Activated CD8-positive, alpha-beta memory T cell treated with anti-CD3 and anti-CD28 coated beads for 48 hours (primary cell): ENCODE measurements at regions not wholly inside any gene's neighbourhood (a gene's known extent, or its start where the extent isn't known, plus 50 kb on each side); places are given as distances from the start of the nearest gene placed in this dataset.

ENCODE experiments used
- DNase-seq, 3 experiments: peaks; one replicate each; pipeline ENCODE4 v3.0.0-alpha.2; 2020; ENCODE audit warnings: low read depth in 2 of 3, low spot score in 2 of 3

DNA sequence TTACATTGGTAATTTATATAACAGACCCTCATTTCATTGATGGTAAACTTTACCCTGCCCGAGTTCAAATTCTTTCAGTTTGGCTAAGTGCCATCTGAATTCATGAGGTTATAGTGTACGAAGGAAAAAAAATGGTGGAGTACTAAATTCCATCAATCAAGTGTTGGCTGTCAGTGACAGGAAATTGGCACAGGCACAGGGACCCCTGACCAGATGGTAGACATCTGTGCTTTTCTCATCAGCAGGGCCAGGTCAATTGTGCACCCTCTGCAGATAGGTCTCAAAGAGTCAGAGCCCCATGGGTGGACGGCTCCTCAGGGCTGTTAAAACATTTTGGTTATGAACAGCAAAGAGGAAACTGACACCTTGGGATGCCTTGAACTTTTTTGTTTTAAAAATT is 439.2 kb downstream of the SETBP1 start:
- no peak for DNase-seq

DNA sequence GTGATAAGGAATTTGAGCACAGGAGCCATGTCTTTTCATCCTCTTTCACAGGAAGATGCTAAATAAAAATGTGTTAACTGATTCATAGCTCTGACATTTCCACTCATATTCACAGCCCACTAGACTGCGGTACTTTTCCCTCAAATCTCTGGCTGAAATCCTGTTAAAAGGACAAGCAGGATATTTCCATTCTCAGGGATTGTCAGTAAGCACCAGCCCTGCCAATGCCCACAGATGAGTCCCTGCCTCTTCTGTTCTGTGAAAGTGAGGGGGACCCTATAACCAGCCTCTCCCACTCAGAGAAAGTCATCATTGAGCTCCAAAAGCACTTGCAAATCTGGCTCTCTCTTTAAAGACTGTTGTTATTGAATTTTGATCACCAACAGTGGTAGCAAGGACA is 440.5 kb downstream of the SETBP1 start:
- no peak for DNase-seq

DNA sequence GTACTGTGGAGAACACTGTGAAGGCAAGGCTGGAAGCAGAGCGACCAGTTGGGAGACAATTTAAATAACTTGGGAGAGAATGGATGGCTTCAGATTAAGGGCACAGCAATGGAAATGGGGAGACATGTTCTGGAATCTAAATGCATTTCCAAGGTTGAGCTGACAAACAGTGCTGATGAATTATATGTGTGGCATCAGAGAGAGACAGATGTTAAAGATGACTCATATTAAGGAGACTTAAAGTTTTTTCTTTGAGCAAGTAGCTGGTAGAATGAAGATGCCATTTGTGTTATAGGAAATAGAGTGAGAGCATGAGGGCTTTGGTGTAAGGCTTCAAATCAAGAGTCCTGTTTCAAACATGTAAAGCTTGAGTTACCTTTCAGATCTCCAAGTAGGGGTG is 441.8 kb downstream of the SETBP1 start:
- no peak for DNase-seq

DNA sequence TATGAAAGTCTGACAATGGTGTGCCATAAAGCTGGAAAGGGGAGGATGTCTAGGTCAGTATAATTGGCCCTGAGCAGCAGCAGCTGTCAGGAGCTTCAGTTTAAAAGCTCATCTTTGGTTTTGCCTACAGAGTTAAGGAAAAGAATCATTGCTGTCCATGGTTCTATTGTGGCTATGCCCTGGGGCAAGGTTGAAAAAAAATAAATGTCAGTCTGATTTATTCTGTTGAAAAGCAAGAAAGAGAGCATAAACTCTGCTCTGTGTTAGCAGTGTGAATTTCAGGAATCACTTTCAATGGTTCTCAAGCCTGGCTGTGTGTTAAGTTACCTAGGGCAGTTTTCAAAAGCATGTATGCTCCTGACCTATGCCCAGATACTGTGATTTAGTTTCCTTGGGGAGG is 446.7 kb downstream of the SETBP1 start:
- no peak for DNase-seq

DNA sequence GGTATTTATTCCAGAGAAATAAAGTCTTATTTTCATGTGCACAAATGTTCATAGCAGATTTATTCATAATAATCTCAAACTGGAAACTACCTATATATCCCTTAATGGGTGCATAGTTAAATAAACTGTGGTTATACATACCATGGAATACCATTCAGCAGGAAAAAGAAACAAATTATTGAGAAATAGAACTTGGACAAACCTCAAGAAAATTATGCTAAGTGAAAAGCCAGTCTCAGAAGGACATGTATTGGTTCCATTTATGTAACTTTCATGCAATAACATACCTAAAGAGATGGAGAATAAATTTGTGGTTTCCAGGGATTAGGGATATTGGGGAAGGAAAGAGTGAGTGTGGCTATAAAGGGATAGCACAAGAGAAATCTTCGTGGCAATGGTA is 452.6 kb downstream of the SETBP1 start:
- DNase-seq, result no peak

DNA sequence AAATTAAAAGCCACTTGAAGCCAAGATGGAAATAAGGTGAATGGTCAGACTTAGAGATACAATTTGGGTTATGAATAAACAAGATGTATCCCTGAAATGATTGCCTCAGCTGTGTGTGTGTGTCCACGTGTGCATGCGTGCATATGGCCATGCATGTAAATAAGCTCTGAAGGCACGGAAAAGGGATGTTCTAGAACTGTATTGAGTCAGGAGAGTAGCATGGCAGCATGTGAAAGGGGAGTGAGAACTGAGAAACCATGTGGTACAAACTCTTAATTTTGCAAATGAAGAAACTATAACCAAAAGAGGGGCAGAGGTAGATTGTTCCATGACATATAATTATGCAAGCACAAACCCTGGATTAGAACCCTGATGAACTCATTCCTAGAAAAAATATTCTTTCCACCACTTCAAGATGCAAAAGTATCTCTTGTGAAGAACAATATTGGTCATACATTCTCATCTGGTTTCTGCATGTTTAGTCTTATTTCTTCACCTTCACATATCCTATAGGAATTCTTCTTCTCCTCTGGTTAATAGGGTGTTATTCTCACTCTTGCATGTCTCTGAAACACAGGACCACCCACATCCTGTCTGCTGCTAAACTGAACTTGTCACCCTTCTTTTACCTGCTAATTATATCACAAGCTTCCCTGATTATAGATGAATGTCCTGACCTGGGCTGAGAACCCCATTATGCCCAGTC is 455.8 kb downstream of the SETBP1 start:
- no peak for DNase-seq

DNA sequence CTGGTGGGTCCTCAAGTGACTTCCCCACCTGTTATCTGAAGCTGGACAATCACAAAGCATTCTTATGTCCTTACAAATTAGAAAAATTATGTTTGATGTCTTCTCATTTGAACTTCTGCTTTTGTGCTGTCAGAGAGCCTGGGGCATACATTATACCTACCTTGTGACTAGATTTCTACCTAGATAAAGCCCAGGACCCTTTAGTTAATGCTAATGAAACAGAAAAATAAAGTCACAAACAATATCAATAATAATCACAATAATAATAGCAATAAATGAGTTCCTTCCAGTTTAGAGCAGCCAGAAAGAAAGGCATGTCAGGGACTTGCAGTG is 456.4 kb downstream of the SETBP1 start:
- DNase-seq, result no peak

DNA sequence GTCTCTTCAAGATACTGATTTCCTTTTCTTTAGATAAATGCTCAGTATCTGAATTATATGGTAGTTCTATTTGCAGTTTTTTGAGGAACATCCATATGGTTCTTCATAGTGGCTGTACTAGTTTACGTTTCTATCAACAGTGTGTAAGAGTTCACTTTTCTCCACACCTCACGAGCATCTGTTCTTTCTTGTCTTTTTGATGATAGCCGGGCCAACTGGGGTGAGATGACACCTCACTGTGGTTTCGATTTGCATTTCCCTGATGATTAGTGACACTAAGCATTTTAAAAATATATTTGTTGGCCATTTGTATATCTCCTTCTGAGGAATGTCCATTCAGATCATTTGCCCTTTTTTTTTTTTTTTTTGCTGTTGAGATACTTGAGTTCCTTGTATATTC is 458.8 kb downstream of the SETBP1 start:
- DNase-seq, result no peak

DNA sequence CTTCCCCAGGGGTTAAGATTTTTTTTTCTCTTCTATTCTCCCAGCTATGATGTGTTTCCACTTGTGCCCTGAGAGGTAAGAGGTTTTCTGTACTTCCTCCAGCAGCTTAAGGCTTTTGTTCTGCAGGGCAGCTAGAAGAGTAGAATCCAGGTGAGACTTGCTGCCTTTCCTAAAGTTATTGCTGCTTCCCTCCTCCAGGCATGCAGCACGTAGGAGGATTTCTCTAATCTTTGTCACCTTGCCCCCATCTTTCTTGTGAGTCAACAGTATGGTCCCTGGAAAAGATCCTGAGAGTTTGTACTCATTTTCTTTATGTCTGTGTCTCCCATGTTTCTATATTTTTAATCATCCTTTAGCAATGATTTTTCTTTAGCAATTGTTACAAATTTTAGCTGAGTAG is 462.2 kb downstream of the SETBP1 start:
- DNase-seq, result no peak

DNA sequence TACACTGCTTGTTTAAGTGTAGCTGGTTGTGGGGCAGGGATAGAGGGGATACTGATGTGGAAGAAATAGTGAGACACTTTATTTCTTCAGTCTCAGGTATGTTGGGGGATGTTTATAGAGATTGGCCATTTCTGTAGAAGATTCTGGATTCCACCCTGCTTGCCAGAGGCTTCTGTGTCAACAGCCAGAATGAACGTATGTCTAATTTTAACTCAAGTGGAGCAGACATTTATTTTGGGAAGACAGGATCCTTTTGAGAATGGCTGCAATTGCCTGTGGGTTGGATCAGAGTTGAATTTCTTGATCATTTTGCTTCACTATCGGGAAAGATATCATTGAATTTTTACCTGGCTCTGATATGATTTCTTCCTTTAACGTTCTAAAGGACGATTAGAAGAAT is 465.6 kb upstream of the SLC14A2 start:
- no peak for DNase-seq

DNA sequence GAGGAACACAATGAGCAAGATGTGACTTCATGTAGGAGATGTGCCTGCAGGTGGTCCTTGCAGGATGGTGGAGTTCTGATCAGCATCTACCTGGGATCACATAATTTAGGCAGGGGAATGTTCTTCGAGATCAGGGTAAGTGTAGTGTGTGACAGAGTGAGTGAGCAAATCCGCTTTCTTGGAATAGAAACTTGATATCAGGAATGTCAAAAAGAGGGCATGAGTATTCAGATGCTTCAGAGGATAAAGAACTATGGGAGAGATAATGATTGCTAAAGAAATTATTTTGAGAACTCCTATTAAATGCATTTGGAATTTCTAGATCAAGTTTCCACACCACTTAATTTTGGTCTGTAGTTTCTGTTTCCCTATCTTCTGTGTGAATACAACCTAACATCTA is 463.6 kb upstream of the SLC14A2 start:
- DNase-seq, result no peak

DNA sequence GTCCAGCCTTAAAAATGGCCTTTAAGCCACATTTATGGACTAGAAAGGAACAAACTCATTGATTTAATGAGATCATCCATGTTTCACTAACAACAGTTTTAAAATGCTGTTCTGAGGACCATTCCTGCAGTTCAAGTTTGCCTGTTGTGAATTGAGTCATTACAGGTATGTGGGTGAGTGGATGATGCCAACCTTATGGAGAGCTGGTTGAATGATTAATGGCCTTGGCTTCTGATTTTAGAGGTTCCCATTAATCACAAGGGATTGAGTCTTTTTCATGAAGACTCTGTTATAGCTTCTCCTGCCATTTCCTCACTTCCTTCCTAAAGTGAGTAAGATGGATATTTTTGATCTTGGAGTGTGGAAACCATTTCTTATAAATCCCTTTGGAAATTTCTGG is 459.8 kb upstream of the SLC14A2 start:
- no peak for DNase-seq

DNA sequence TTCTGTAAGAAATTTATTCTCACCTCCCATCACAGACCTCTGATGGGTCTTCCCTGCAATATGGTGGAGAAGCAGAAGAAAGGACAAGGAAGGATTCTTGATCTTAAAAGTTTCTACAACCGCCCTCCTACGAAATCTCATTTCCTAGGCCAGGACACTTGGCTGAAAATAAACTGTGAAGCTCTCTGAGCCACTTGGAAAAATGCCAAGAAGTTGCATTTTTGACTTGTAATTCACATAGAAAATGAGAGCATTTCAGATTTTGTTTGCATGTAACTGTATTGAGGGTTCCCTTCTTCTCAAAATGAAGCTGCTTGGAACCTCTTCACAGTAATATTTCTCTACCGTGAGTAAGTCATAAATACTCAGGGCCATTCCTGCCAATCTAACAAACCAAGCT is 458.3 kb upstream of the SLC14A2 start:
- no peak for DNase-seq

DNA sequence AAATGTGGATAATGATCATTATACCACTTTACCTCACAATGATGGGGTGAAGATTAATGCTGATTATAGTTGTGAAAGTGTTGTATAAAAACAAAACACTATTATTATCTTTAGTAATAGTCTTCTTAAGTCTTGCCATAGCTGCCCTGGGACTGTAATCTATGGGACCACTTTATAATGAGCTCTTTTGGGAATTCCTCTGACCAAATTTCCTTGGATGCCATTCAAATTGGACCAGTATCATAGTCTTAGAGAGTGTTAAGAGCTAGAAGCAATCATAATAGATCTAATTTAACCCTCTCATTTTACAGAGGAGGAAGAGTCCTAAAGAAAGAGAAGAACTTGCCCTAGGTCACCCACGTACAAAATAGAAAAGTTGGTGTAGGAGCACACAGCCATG is 457.7 kb upstream of the SLC14A2 start:
- no peak for DNase-seq

DNA sequence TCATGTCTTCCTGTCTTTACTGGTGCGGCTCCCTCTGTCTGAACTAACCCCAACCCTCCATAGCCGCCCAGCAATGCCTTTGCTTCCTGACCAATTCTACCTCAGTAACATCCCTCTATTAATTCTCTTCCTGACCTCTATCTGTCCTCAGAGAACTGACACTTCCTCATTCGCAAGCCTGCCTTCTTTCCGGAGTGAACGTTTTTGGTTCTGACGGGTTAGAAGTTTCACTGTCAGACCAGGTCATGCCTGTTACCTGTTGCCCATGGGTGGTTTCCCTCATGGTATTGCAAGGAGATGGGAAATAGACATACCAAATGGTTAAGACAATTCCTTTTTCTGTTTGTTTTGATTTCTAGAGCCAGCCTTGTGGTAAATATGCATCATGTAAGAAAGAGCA is 453.4 kb upstream of the SLC14A2 start:
- no peak for DNase-seq

DNA sequence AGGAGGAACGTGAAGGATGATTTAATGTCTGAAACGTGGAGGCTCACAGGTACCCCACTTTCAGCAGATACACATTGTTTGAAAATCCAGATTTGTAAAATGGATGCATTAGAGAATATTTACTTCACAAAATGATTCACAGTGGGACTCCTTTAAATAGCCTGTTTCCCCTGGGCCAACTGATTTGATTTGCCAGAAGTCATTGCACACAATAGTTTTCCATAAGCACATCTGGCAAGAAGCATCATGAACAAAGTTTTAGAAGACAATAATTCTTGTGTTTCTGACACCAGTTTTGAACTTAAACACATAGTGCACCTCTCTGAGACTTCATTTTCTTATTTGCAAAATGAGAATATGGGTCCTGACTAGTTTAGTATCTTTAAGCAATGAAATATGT is 451.4 kb upstream of the SLC14A2 start:
- DNase-seq, result no peak

DNA sequence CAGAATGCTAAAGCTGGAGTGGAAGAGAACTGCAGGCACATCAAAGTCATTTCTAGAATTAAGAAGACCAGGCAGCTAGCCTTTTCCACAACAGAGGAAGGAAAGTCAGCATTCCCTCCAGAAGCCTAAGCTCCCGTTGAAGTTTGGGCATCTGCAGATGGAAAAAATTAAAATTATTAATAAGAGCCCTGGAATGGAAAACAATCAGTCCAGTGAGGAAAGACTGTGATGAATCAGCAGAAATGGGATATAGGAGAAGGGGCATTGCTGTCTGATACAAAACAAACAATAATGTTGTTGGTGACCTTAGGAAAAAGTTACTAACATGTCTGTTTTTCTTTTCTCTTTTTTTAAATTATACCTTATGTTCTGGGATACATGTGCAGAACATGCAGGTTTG is 450.7 kb upstream of the SLC14A2 start:
- DNase-seq, result no peak

DNA sequence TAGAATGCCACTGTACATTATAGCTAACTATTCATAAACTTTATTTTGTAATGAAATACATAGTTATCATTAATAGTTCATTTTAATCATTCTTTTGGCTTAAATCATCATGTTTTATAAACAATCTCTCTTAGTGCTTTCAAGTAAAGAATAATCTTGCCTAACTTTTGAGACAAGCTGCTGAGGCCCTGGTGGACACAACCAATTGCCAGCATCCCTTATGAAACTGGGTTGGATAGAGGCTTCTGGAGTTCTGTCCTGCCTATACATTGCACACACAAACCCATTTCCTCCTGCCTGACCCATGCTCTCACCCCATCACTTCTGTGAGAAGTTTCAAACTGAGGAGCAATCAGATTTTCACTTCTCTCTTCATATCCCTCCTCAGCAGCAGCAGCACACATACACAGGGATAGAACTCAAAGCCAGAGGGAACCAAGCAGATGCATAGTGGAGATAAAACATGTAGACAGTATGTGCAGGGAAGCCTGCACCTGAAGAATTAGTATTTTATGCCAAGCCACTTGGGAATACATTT is 450.0 kb upstream of the SLC14A2 start:
- DNase-seq, result no peak

DNA sequence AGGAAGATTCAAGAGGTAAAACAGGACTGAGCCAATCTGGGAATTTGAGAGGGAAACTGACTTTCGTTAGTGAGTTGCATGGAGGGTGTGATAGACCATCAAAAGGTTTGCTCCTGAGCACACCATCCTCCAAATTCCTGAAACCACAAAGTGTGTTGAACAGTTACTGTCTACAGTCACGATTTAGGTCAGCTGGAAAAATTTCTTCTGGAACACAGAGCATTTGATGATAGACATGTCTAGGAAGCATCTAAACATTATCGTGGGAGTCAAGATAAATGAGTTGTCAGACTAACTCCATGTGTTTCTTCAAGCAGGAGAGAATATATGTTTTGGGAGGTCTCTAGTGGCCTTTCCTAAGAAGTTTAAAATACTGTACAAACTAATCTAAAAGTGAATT is 449.4 kb upstream of the SLC14A2 start:
- DNase-seq, result no peak

DNA sequence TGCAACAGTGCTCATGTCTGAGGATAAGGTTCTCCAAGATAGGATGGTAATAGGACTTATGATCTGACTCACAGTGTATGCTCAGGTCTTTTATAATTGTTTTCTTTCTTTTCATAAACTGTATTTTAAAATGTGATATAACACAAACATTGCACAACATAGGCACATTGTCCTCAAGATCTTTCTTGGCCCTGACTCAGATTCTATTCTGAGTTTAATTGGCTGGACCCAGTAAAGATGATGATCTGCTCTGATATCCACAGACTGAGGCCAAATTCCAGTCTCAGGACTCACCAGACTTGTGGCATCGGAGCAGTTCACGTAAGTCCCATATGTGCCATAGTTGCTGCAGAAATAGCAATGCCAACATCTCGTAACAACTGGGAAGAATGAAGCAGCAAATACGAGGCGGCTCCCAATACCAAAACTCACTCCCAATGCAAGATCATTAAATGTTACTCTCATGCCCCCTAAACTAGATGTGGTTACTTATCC is 448.9 kb upstream of the SLC14A2 start:
- no peak for DNase-seq

DNA sequence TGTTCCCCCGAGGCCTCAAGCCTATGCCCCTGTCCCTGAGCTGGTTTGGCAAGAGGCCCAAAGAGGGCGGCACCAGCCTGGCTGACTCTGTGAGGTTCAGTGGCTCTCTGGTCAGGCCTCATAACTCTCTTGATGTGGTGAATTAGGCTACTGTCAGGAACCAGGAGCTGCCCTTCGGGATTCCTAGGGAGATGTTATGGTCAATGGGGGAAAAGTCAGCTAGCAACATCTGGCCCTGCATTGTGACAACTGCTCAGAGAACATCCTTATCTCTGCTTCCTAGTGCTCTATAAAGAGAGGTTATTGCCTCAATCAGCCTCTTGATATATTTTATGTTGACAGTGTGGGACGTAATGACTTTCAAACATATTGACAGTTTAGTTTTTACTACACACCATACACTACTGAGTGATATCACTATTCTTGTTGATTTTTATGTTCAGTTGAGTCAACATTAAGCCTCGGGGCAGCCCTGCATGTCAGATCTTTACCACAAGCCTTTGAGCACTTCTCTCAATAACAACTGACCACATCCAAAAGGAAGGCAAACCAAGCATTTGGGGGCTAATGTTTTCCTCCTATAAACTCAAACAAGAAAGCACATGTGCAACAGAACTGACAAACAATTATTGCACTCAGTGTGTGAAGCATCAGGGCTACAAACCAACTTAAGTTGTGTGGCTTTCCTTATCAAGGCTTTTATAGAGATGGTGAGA is 448.3 kb upstream of the SLC14A2 start:
- no peak for DNase-seq

DNA sequence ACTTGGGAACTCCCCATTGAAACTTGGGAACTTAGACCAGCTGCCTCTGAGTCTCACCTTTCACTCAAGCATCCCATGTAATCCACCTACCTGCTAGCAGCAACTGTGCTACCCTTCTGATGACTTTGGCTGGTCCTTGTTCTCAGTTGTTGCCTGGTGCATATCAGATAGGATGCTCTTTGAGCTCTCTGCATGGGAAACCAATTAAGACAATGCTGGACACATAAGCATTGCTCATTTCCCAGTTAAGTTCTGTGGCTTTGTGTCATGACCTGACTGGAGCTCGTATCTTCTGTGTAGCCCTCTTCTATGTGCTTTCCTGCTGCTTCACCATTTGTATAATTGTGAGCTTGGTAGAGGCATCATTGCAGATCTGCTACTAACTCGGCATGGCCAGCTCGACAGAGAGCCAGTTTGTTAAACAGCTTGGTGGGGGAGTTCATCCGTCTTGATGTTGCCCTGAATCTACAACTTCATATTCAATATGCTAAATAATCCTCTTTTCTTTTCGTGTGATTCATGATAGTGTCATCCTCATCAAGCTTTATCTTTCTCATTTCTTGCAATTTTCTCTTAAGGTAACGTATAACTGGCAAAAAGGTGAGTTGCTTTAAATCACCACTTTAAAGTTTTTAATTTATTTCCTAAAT is 447.5 kb upstream of the SLC14A2 start:
- DNase-seq, result no peak
